GM12878 (cell line): ENCODE measurements at regions not wholly inside any gene's neighbourhood (a gene's known extent, or its start where the extent isn't known, plus 50 kb on each side); places are given as distances from the start of the nearest gene placed in this dataset.

ENCODE experiments used
- ATAC-seq: fragments of 200-7000 bp; cut with Tn5 transposase; 3 replicates; pipeline ENCODE4 v1.9.1; 2020; ENCODE audit warnings: mild to moderate bottlenecking, moderate library complexity
- BruUV-seq: library from RNA; stranded (reverse); fragments of 400-500 nt; replicated peaks from 2 replicates; lab custom pipeline; 2021; lab: Mats Ljungman, UMichigan
- CTCF ChIA-PET: fragments of 300-600 bp; sonication (Branson Sonifier 250); formaldehyde crosslinking; extraction: SDS; loops from one replicate; lab custom pipeline; 2021; ENCODE audit warnings: inconsistent platforms; lab: Yijun Ruan, JAX
- POLR2A ChIA-PET: fragments of 350-600 bp; formaldehyde crosslinking; extraction: SDS; loops from one replicate; lab custom pipeline; 2021; ENCODE audit warnings: inconsistent platforms; lab: Charles Lee
- RAD21 ChIA-PET: fragments of 300-600 bp; sonication (Branson Sonifier 250); formaldehyde crosslinking; loops from one replicate; lab custom pipeline; 2023; ENCODE audit warnings: antibody characterized with exemption; ENCODE audit not compliant: unreplicated experiment; lab: Charles Lee
- SMC1A ChIA-PET: fragments of 300-600 bp; sonication (Branson Sonifier 250); formaldehyde crosslinking; loops from one replicate; lab custom pipeline; 2023; ENCODE audit not compliant: unreplicated experiment, uncharacterized antibody; lab: Charles Lee
- DNase-seq: peaks from one replicate; pipeline ENCODE4 v3.0.0-alpha.2; 2011; ENCODE audit warnings: low read depth, low spot score
- FAIRE-seq: peaks from 3 replicates; lab custom pipeline; 2011; peaks lifted over from hg19 to GRCh38; lab: Jason Lieb, UNC
- H2AFZ ChIP-seq: 2 replicates; pipeline ENCODE4 v1.6.0; 2011; ENCODE audit warnings: low read depth, low read length, control low read depth; ENCODE audit not compliant: control insufficient read depth
- H3K27ac ChIP-seq: 2 replicates; pipeline ENCODE4 v1.5.1; 2011; ENCODE audit warnings: control low read depth; ENCODE audit not compliant: control insufficient read depth, insufficient read depth
- H3K27me3 ChIP-seq, 2 experiments: replicated peaks in 1 of 2; 2 replicates each; pipeline versions ENCODE4 v1.6.0 to v1.6.1; 2011; ENCODE audit warnings: low read length in 1 of 2; ENCODE audit not compliant: control insufficient read depth in 2 of 2, insufficient read depth in 2 of 2
- H3K36me3 ChIP-seq, 2 experiments: 2 replicates each; pipeline ENCODE4 v1.5.1; 2011; ENCODE audit warnings: low read length in 1 of 2; ENCODE audit not compliant: control insufficient read depth in 2 of 2, insufficient read depth in 2 of 2
- H3K4me1 ChIP-seq: 2 replicates; pipeline ENCODE4 v1.6.1; 2011; ENCODE audit warnings: mild to moderate bottlenecking, low read length, moderate library complexity, mixed read lengths; ENCODE audit not compliant: control insufficient read depth, insufficient read depth
- H3K4me2 ChIP-seq: 2 replicates; pipeline ENCODE4 v1.6.0; 2011; ENCODE audit warnings: control low read depth; ENCODE audit not compliant: control insufficient read depth, insufficient read depth
- H3K4me3 ChIP-seq: fragments of 200-600 bp; sonication (generic); 2 replicates; pipeline ENCODE4 v1.5.1; 2016
- H3K79me2 ChIP-seq: 2 replicates; pipeline ENCODE4 v1.6.0; 2011; ENCODE audit warnings: low read length; ENCODE audit not compliant: control insufficient read depth, insufficient read depth
- H3K9ac ChIP-seq: 2 replicates; pipeline ENCODE4 v1.8.0; 2011; ENCODE audit warnings: low read length, control low read depth, mixed read lengths; ENCODE audit not compliant: control insufficient read depth, insufficient read depth
- H3K9me3 ChIP-seq: replicated peaks from 3 replicates; pipeline ENCODE4 v1.5.1; 2011; ENCODE audit warnings: mild to moderate bottlenecking, low read length; ENCODE audit not compliant: control insufficient read depth, insufficient read depth
- H4K20me1 ChIP-seq: 2 replicates; pipeline ENCODE4 v1.6.0; 2011; ENCODE audit not compliant: control insufficient read depth, insufficient read depth
- ASH2L ChIP-seq: fragments of 300-600, 200-600 bp; sonication (generic); IDR thresholded peaks from 2 replicates; pipeline ENCODE4 v1.6.1; 2017; ENCODE audit warnings: low read depth, mild to moderate bottlenecking, borderline replicate concordance
- CREM ChIP-seq: IDR thresholded peaks from 2 replicates; pipeline ENCODE4 v1.6.1; 2014; ENCODE audit warnings: antibody characterized with exemption, low read depth
- FOXM1 ChIP-seq: IDR thresholded peaks from 2 replicates; pipeline ENCODE4 v1.6.1; 2012; ENCODE audit warnings: low read depth, mild to moderate bottlenecking, inconsistent platforms, low read length, moderate library complexity
- NFYA ChIP-seq: IDR thresholded peaks from 2 replicates; pipeline ENCODE4 v1.6.1; 2011; ENCODE audit warnings: low read depth, mild to moderate bottlenecking, low read length, improper control_type of control experiment, borderline replicate concordance
- YBX1 ChIP-seq: fragments of 450-650 bp; IDR thresholded peaks from 2 replicates; pipeline ENCODE4 v1.6.1; 2016; ENCODE audit warnings: antibody characterized with exemption
- WGBS: methylation state at CpG from one replicate; pipeline ENCODE4 v1.1.6; 2016; ENCODE audit warnings: low lambda C conversion rate; ENCODE audit not compliant: insufficient replicate concordance, insufficient coverage; ENCODE audit errors: missing lambda C conversion rate; 5-methylcytosine and 5-hydroxymethylcytosine counted together
- in situ Hi-C: fragments of 300-500 bp; cut with MboI; formaldehyde crosslinking; loops from 9 replicates; pipeline ENCODE4 v1.14.3; 2018; ENCODE audit warnings: mixed read lengths
- intact Hi-C: fragments of 100-400 bp; cut with micrococcal nuclease; formaldehyde crosslinking; loops from one replicate; pipeline ENCODE4 v1.14.2; 2022; ENCODE audit not compliant: unreplicated experiment
- TF ChIP-seq, protein P1 (sequence below): fragments of 450-650 bp; IDR thresholded peaks from 2 replicates; pipeline ENCODE4 v1.6.1; 2017; ENCODE audit warnings: mild to moderate bottlenecking, moderate library complexity
- TF ChIP-seq, protein P2 (sequence below): fragments of 450-650 bp; IDR thresholded peaks from 2 replicates; pipeline ENCODE4 v1.6.1; 2017; ENCODE audit warnings: mild to moderate bottlenecking, low read depth, inconsistent platforms; ENCODE audit not compliant: poor library complexity, severe bottlenecking
- TF ChIP-seq, protein P3 (sequence below): fragments of 450-650 bp; IDR thresholded peaks from 2 replicates; pipeline ENCODE4 v1.6.1; 2018; ENCODE audit warnings: borderline replicate concordance, mild to moderate bottlenecking; ENCODE audit not compliant: partially characterized antibody
- TF ChIP-seq, protein P4 (sequence below): fragments of 450-650 bp; formaldehyde crosslinking; IDR thresholded peaks from 2 replicates; pipeline ENCODE4 v1.5.0; 2022; ENCODE audit warnings: mild to moderate bottlenecking, missing genetic modification characterization

GRCh38 chr14:55754471-55754870, 174.5 kb downstream of the KTN1 start:
- no peak for FAIRE-seq
- no peak overlapping the region for H3K4me2 ChIP-seq
- POLR2A ChIA-PET, result no interaction called here
- H3K27ac ChIP-seq, result no peak overlapping the region
- H3K4me3 ChIP-seq, result no peak overlapping the region
- intact Hi-C loops, result no loop called here
- H3K9ac ChIP-seq, result no peak overlapping the region
- no peaks in the 10 kb centered on the region for H4K20me1 ChIP-seq
- CTCF ChIA-PET, result no interaction called here
- DNase-seq, result no peak
- no peaks in the 10 kb centered on the region for H3K27me3 ChIP-seq
- 90% methylated on average over 2 of the region's 2 CpGs for WGBS
- no peak overlapping the region for H2AFZ ChIP-seq
- no peaks in the 10 kb centered on the region for H3K4me1 ChIP-seq
- no TSS peak for BruUV-seq
- no peaks in the 10 kb centered on the region for H3K36me3 ChIP-seq
- RAD21 ChIA-PET, result no interaction called here
- no peaks in the 10 kb centered on the region for H3K9me3 ChIP-seq
- in situ Hi-C loops, result no loop called here
- ATAC-seq, result no peak
- SMC1A ChIA-PET, result no interaction called here
- H3K79me2 ChIP-seq, result no peaks in the 10 kb centered on the region
- TF ChIP-seq NFYA (no peak), YBX1 (no peak), ASH2L (no peak), FOXM1 (no peak), CREM (no peak)
- TF ChIP-seq, protein P1, sequence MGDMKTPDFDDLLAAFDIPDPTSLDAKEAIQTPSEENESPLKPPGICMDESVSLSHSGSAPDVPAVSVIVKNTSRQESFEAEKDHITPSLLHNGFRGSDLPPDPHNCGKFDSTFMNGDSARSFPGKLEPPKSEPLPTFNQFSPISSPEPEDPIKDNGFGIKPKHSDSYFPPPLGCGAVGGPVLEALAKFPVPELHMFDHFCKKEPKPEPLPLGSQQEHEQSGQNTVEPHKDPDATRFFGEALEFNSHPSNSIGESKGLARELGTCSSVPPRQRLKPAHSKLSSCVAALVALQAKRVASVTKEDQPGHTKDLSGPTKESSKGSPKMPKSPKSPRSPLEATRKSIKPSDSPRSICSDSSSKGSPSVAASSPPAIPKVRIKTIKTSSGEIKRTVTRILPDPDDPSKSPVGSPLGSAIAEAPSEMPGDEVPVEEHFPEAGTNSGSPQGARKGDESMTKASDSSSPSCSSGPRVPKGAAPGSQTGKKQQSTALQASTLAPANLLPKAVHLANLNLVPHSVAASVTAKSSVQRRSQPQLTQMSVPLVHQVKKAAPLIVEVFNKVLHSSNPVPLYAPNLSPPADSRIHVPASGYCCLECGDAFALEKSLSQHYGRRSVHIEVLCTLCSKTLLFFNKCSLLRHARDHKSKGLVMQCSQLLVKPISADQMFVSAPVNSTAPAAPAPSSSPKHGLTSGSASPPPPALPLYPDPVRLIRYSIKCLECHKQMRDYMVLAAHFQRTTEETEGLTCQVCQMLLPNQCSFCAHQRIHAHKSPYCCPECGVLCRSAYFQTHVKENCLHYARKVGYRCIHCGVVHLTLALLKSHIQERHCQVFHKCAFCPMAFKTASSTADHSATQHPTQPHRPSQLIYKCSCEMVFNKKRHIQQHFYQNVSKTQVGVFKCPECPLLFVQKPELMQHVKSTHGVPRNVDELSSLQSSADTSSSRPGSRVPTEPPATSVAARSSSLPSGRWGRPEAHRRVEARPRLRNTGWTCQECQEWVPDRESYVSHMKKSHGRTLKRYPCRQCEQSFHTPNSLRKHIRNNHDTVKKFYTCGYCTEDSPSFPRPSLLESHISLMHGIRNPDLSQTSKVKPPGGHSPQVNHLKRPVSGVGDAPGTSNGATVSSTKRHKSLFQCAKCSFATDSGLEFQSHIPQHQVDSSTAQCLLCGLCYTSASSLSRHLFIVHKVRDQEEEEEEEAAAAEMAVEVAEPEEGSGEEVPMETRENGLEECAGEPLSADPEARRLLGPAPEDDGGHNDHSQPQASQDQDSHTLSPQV, result no peak
- TF ChIP-seq, protein P2, sequence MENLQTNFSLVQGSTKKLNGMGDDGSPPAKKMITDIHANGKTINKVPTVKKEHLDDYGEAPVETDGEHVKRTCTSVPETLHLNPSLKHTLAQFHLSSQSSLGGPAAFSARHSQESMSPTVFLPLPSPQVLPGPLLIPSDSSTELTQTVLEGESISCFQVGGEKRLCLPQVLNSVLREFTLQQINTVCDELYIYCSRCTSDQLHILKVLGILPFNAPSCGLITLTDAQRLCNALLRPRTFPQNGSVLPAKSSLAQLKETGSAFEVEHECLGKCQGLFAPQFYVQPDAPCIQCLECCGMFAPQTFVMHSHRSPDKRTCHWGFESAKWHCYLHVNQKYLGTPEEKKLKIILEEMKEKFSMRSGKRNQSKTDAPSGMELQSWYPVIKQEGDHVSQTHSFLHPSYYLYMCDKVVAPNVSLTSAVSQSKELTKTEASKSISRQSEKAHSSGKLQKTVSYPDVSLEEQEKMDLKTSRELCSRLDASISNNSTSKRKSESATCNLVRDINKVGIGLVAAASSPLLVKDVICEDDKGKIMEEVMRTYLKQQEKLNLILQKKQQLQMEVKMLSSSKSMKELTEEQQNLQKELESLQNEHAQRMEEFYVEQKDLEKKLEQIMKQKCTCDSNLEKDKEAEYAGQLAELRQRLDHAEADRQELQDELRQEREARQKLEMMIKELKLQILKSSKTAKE, result no peak
- TF ChIP-seq, protein P3, sequence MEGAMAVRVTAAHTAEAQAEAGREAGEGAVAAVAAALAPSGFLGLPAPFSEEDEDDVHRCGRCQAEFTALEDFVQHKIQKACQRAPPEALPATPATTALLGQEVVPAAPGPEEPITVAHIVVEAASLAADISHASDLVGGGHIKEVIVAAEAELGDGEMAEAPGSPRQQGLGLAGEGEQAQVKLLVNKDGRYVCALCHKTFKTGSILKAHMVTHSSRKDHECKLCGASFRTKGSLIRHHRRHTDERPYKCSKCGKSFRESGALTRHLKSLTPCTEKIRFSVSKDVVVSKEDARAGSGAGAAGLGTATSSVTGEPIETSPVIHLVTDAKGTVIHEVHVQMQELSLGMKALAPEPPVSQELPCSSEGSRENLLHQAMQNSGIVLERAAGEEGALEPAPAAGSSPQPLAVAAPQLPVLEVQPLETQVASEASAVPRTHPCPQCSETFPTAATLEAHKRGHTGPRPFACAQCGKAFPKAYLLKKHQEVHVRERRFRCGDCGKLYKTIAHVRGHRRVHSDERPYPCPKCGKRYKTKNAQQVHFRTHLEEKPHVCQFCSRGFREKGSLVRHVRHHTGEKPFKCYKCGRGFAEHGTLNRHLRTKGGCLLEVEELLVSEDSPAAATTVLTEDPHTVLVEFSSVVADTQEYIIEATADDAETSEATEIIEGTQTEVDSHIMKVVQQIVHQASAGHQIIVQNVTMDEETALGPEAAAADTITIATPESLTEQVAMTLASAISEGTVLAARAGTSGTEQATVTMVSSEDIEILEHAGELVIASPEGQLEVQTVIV, result no peak
- TF ChIP-seq, protein P4, sequence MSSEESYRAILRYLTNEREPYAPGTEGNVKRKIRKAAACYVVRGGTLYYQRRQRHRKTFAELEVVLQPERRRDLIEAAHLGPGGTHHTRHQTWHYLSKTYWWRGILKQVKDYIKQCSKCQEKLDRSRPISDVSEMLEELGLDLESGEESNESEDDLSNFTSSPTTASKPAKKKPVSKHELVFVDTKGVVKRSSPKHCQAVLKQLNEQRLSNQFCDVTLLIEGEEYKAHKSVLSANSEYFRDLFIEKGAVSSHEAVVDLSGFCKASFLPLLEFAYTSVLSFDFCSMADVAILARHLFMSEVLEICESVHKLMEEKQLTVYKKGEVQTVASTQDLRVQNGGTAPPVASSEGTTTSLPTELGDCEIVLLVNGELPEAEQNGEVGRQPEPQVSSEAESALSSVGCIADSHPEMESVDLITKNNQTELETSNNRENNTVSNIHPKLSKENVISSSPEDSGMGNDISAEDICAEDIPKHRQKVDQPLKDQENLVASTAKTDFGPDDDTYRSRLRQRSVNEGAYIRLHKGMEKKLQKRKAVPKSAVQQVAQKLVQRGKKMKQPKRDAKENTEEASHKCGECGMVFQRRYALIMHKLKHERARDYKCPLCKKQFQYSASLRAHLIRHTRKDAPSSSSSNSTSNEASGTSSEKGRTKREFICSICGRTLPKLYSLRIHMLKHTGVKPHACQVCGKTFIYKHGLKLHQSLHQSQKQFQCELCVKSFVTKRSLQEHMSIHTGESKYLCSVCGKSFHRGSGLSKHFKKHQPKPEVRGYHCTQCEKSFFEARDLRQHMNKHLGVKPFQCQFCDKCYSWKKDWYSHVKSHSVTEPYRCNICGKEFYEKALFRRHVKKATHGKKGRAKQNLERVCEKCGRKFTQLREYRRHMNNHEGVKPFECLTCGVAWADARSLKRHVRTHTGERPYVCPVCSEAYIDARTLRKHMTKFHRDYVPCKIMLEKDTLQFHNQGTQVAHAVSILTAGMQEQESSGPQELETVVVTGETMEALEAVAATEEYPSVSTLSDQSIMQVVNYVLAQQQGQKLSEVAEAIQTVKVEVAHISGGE (CRISPR knock-in tag), result no peak
